K562 (cell line): ENCODE measurements at regions not wholly inside any gene's neighbourhood (a gene's known extent, or its start where the extent isn't known, plus 50 kb on each side); places are given as distances from the start of the nearest gene placed in this dataset.

Experiments
- ATAC-seq: fragments of 200-7000 bp; cut with Tn5 transposase; 3 replicates; pipeline ENCODE4 v1.9.1; 2020; ENCODE audit warnings: moderate library complexity
- BruUV-seq: library from RNA; stranded (reverse); fragments of 400-500 nt; replicated peaks from 2 replicates; lab custom pipeline; 2021; lab: Mats Ljungman, UMichigan
- CTCF ChIA-PET: fragments of 300-600 bp; formaldehyde crosslinking; extraction: SDS; loops from one replicate; lab custom pipeline; 2021; ENCODE audit warnings: low intra/inter-chr PET ratio; lab: Yijun Ruan, JAX
- POLR2A ChIA-PET: fragments of 300-600, 350-650 bp; sonication (Branson Sonifier 250); formaldehyde crosslinking; extraction: SDS; loops from one replicate; lab custom pipeline; 2021; ENCODE audit warnings: antibody characterized with exemption, inconsistent platforms; lab: Yijun Ruan, JAX
- DNase-seq, 4 experiments: peaks; one replicate each; pipeline versions ENCODE4 v3.0.0 to v3.0.0-alpha.2; 2011 to 2018; ENCODE audit warnings: low spot score in 3 of 4, mixed read lengths in 3 of 4; ENCODE audit errors: extremely low read depth in 1 of 4
- FAIRE-seq: peaks from 2 replicates; lab custom pipeline; 2011; peaks lifted over from hg19 to GRCh38; lab: Jason Lieb, UNC
- H2AFZ ChIP-seq: 2 replicates; pipeline ENCODE4 v1.6.0; 2011; ENCODE audit warnings: low read depth, low read length, control low read depth, inconsistent platforms
- H3K27ac ChIP-seq: fragments of 200-600 bp; 3 replicates; pipeline ENCODE4 v1.8.0; 2011; ENCODE audit warnings: low read depth, mild to moderate bottlenecking, control low read depth, inconsistent platforms, low read length, moderate library complexity, mixed read lengths; ENCODE audit errors: extremely low read depth
- H3K27me3 ChIP-seq, 2 experiments: fragments of 300-600 bp in 1 of 2; 2 replicates in 1 of 2; 3 replicates in 1 of 2; pipeline versions ENCODE4 v1.6.0 to v1.8.0; 2011; ENCODE audit warnings: inconsistent platforms in 2 of 2, low read length in 2 of 2, mild to moderate bottlenecking in 1 of 2, mixed read lengths in 1 of 2, moderate library complexity in 1 of 2; ENCODE audit not compliant: control insufficient read depth in 2 of 2, insufficient read depth in 2 of 2
- H3K36me3 ChIP-seq: fragments of 300-600 bp; 3 replicates; pipeline ENCODE4 v1.8.0; 2011; ENCODE audit warnings: mild to moderate bottlenecking, low read length, inconsistent platforms; ENCODE audit not compliant: control insufficient read depth, insufficient read depth
- H3K4me1 ChIP-seq, 2 experiments: fragments of 200-600 bp in 1 of 2; replicated peaks in 1 of 2; 2 replicates in 1 of 2; 3 replicates in 1 of 2; pipeline versions ENCODE4 v1.5.1 to v1.8.0; 2011; ENCODE audit warnings: inconsistent platforms in 2 of 2, low read length in 2 of 2, mild to moderate bottlenecking in 1 of 2, mixed read lengths in 1 of 2, moderate library complexity in 1 of 2; ENCODE audit not compliant: control insufficient read depth in 2 of 2, insufficient read depth in 2 of 2
- H3K4me2 ChIP-seq: 2 replicates; pipeline ENCODE4 v1.6.1; 2011; ENCODE audit warnings: low read length, control low read depth, inconsistent platforms, mixed read lengths; ENCODE audit not compliant: insufficient read depth
- H3K4me3 ChIP-seq: fragments of 200-600 bp; sonication (generic), shearing (Covaris generic); 2 replicates; pipeline ENCODE4 v1.5.1; 2016; ENCODE audit warnings: control low read depth, inconsistent platforms
- H3K79me2 ChIP-seq: fragments of 200-600 bp; 3 replicates; pipeline ENCODE4 v1.8.0; 2011; ENCODE audit warnings: low read length, inconsistent platforms; ENCODE audit not compliant: control insufficient read depth, insufficient read depth
- H3K9ac ChIP-seq, 2 experiments: 2 replicates each; pipeline versions ENCODE4 v1.6.0 to v1.6.1; 2011; ENCODE audit warnings: low read depth in 2 of 2, low read length in 2 of 2, control low read depth in 1 of 2, inconsistent platforms in 1 of 2, mild to moderate bottlenecking in 1 of 2, mixed read lengths in 1 of 2; ENCODE audit not compliant: insufficient read depth in 1 of 2
- H3K9me1 ChIP-seq: one replicate; pipeline ENCODE4 v1.6.0; 2011; ENCODE audit warnings: inconsistent platforms, mild to moderate bottlenecking, low read length, moderate library complexity; ENCODE audit not compliant: control insufficient read depth, insufficient read depth
- H3K9me3 ChIP-seq: replicated peaks from 2 replicates; pipeline ENCODE4 v1.5.1; 2011; ENCODE audit warnings: low read depth, low read length, inconsistent platforms; ENCODE audit not compliant: control insufficient read depth, insufficient read depth
- H4K20me1 ChIP-seq: replicated peaks from 2 replicates; pipeline ENCODE4 v1.6.1; 2011; ENCODE audit warnings: low read length, inconsistent platforms, mixed read lengths; ENCODE audit not compliant: control insufficient read depth, insufficient read depth
- FOXM1 ChIP-seq, 2 experiments: fragments of 450-650 bp in 1 of 2; sonication (generic) in 1 of 2; formaldehyde crosslinking in 1 of 2; IDR thresholded peaks; 2 replicates each; pipeline versions ENCODE4 v1.6.1 to v1.9.0; 2017 to 2022; ENCODE audit warnings: low read depth in 2 of 2, mild to moderate bottlenecking in 2 of 2, missing genetic modification reagents in 1 of 2, moderate library complexity in 1 of 2
- JUND ChIP-seq, 2 experiments: IDR thresholded peaks; 2 replicates in 1 of 2; 3 replicates in 1 of 2; pipeline ENCODE4 v1.6.1; 2011; ENCODE audit warnings: borderline replicate concordance in 2 of 2, low read depth in 2 of 2, low read length in 2 of 2, improper control_type of control experiment in 1 of 2, missing biosample characterization in 1 of 2, missing genetic modification characterization in 1 of 2, missing genetic modification reagents in 1 of 2
- NFXL1 ChIP-seq: fragments of 450-650 bp; formaldehyde crosslinking; IDR thresholded peaks from 2 replicates; pipeline ENCODE4 v1.4.0; 2021; ENCODE audit warnings: mild to moderate bottlenecking
- NRF1 ChIP-seq, 2 experiments: fragments of 450-650 bp; IDR thresholded peaks in 1 of 2; conservative IDR thresholded peaks in 1 of 2; 2 replicates each; pipeline ENCODE4 v1.6.1; 2014; ENCODE audit warnings: mild to moderate bottlenecking in 2 of 2
- SIX5 ChIP-seq, 2 experiments: IDR thresholded peaks; 2 replicates each; pipeline ENCODE4 v1.6.1; 2011; ENCODE audit warnings: low read length in 2 of 2, borderline replicate concordance in 1 of 2, low read depth in 1 of 2, mild to moderate bottlenecking in 1 of 2, moderate library complexity in 1 of 2; ENCODE audit not compliant: insufficient read depth in 1 of 2
- ZNF274 ChIP-seq: IDR thresholded peaks from 2 replicates; pipeline ENCODE4 v1.6.1; 2011; ENCODE audit warnings: low read depth, mild to moderate bottlenecking, low read length, moderate library complexity, borderline replicate concordance
- ZNF79 ChIP-seq: fragments of 250-450 bp; sonication (Bioruptor Pico); IDR thresholded peaks from 2 replicates; pipeline ENCODE4 v1.4.0; 2020; ENCODE audit warnings: low read depth, mild to moderate bottlenecking, moderate library complexity
- WGBS: fragments of 100-300 bp; shearing (Covaris generic); methylation state at CpG from one replicate; pipeline ENCODE4 v1.1.6; 2016; ENCODE audit warnings: low coverage, mixed read lengths; ENCODE audit not compliant: insufficient coverage; ENCODE audit errors: missing lambda C conversion rate; 5-methylcytosine and 5-hydroxymethylcytosine counted together
- in situ Hi-C: fragments of 300-500 bp; cut with MboI; formaldehyde crosslinking; loops from 4 replicates; pipeline ENCODE4 v1.15.0; 2018; ENCODE audit warnings: inconsistent platforms, mixed read lengths
- intact Hi-C: fragments of 100-400 bp; cut with micrococcal nuclease; formaldehyde crosslinking; loops from 2 replicates; pipeline ENCODE4 v1.14.2; 2022
- TF ChIP-seq, protein P1 (sequence below): fragments of 450-650 bp; IDR thresholded peaks from one replicate; pipeline ENCODE4 v1.6.1; 2018; ENCODE audit warnings: mild to moderate bottlenecking, moderate library complexity; ENCODE audit not compliant: partially characterized antibody

DNA sequence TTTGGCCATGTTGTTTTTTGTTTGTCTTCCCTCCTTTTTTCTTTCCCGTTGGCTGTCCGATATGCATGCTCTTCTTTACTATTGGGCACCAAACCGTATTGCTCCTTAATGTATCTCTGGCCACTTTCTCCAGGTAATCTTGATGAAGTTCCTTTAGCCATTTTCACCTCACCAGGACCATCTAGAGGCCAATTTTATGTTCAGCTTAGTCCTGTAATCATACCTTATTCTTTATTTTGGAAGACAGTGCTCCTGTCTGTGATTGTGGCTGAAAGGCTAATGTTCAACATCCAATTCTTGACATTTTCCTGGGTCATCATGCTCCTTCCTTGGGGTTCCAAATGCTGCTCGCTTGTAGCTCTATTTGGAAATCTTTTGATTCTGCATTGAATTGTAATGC, 169.5 kb downstream of the S1PR1 start:
- DNase-seq (no peak), ATAC-seq (no peak), FAIRE-seq (no peak)
- TF ChIP-seq FOXM1 (IDR thresholded peaks at IDR 0.05; ENCODE audit: low read depth) (no peak), FOXM1 (CRISPR knock-in tag; IDR thresholded peaks at IDR 0.05; ENCODE audit: low read depth) (no peak)
- Histone ChIP-seq H3K27ac (no peak overlapping the region), H3K4me3 (no peak overlapping the region), H4K20me1 (no peaks in the 10 kb centered on the region), H3K27me3 (no peaks in the 10 kb centered on the region), H3K9me1 (no peaks in the 10 kb centered on the region), H3K4me1 (no peaks in the 10 kb centered on the region), H3K9ac (no peak overlapping the region), H3K4me2 (no peak overlapping the region), H2AFZ (no peak overlapping the region), H3K9me3 (no peaks in the 10 kb centered on the region), H3K79me2 (no peaks in the 10 kb centered on the region), H3K36me3 (no peaks in the 10 kb centered on the region)
- ChIA-PET CTCF (no interaction called here), POLR2A (no interaction called here)
- in situ Hi-C loops: no loop called here
- no TSS peak for BruUV-seq
- 0% methylated on average over 4 of the region's 4 CpGs for WGBS
- intact Hi-C loops: no loop called here

GRCh38 chr1:101406681-101407080, 169.9 kb downstream of the S1PR1 start:
- DNase-seq (no peak), FAIRE-seq (no peak), ATAC-seq (no peak)
- BruUV-seq: no TSS peak
- 0% methylated on average over 1 of the region's 1 CpG for WGBS
- Histone ChIP-seq H3K27ac (no peak overlapping the region), H3K9ac (no peak overlapping the region), H4K20me1 (no peaks in the 10 kb centered on the region), H3K36me3 (no peaks in the 10 kb centered on the region), H2AFZ (no peak overlapping the region), H3K27me3 (no peaks in the 10 kb centered on the region), H3K4me1 (no peaks in the 10 kb centered on the region), H3K4me2 (no peak overlapping the region), H3K79me2 (no peaks in the 10 kb centered on the region), H3K4me3 (no peak overlapping the region), H3K9me1 (no peaks in the 10 kb centered on the region), H3K9me3 (no peaks in the 10 kb centered on the region)
- intact Hi-C loops: no loop called here
- ChIA-PET CTCF (no interaction called here), POLR2A (no interaction called here)
- in situ Hi-C loops: no loop called here
- TF ChIP-seq ZNF274 (no peak), NFXL1 (CRISPR knock-in tag) (no peak), SIX5 (IDR thresholded peaks at IDR 0.05; ENCODE audit: borderline replicate concordance in 1 of 2, insufficient read depth in 1 of 2, low read depth in 1 of 2, low read length in 2 of 2) (no peak), NRF1 (conservative IDR thresholded peaks at IDR 0.05 in 1 of 2, IDR thresholded peaks at IDR 0.05 in 1 of 2) (no peak), JUND (IDR thresholded peaks at IDR 0.05; ENCODE audit: borderline replicate concordance, low read depth, low read length) (no peak), JUND (tag; IDR thresholded peaks at IDR 0.05; ENCODE audit: borderline replicate concordance, low read depth, low read length) (no peak), ZNF79 (CRISPR knock-in tag) (no peak)
- TF ChIP-seq, protein P1, sequence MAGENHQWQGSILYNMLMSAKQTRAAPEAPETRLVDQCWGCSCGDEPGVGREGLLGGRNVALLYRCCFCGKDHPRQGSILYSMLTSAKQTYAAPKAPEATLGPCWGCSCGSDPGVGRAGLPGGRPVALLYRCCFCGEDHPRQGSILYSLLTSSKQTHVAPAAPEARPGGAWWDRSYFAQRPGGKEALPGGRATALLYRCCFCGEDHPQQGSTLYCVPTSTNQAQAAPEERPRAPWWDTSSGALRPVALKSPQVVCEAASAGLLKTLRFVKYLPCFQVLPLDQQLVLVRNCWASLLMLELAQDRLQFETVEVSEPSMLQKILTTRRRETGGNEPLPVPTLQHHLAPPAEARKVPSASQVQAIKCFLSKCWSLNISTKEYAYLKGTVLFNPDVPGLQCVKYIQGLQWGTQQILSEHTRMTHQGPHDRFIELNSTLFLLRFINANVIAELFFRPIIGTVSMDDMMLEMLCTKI: no peak
